ENCODE measurements at regions not wholly inside any gene's neighbourhood (a gene's known extent, or its start where the extent isn't known, plus 50 kb on each side); places are given as distances from the start of the nearest gene placed in this dataset.

DNA sequence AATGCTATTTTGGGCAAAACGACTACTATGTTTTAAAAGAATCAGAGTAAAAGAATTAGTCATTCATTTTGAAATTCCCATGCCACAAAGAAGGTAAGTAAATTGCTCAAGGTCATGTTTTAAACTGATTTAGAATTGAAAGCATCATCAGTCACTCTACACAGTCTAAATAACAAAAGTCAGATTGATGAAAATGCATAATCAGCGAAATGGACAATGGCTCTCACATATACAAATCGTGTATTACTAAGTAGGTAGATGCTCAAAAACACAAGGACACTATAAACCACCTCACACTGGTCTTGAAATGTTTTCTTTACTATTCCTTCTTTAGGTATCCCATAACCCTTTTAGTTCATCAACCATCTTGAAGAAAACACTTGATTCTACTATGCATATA is 135.4 kb downstream of the OPN5 start:
- TF ChIP-seq, protein P1, sequence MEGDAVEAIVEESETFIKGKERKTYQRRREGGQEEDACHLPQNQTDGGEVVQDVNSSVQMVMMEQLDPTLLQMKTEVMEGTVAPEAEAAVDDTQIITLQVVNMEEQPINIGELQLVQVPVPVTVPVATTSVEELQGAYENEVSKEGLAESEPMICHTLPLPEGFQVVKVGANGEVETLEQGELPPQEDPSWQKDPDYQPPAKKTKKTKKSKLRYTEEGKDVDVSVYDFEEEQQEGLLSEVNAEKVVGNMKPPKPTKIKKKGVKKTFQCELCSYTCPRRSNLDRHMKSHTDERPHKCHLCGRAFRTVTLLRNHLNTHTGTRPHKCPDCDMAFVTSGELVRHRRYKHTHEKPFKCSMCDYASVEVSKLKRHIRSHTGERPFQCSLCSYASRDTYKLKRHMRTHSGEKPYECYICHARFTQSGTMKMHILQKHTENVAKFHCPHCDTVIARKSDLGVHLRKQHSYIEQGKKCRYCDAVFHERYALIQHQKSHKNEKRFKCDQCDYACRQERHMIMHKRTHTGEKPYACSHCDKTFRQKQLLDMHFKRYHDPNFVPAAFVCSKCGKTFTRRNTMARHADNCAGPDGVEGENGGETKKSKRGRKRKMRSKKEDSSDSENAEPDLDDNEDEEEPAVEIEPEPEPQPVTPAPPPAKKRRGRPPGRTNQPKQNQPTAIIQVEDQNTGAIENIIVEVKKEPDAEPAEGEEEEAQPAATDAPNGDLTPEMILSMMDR (IDR thresholded peaks at IDR 0.05), result no peak
- TF ChIP-seq POLR2A (IDR thresholded peaks at IDR 0.05), result no peak

All from thyroid gland (tissue), 4 donors.